Heart left ventricle (tissue), 16 donors: ENCODE measurements at regions not wholly inside any gene's neighbourhood (a gene's known extent, or its start where the extent isn't known, plus 50 kb on each side); places are given as distances from the start of the nearest gene placed in this dataset.

Source experiments
- ATAC-seq, 4 donors: fragments of 200-7000 bp; cut with Tn5 transposase; one replicate each; pipeline ENCODE4 v1.9.1; 2020 to 2022; ENCODE audit warnings: moderate library complexity in 4 of 4, mild to moderate bottlenecking in 3 of 4, moderate number of reproducible peaks in 1 of 4
- DNase-seq, 5 donors: peaks; one replicate each; pipeline ENCODE4 v3.0.0-alpha.2; 2020
- H3K27ac ChIP-seq, 12 donors: fragments of 200-600 bp; sonication (generic) in 4 of 12; one replicate each; pipeline versions ENCODE4 v1.5.0 to v1.8.0; 2016 to 2022; ENCODE audit warnings: mild to moderate bottlenecking in 2 of 12
- H3K27me3 ChIP-seq, 9 donors: fragments of 200-600 bp; sonication (generic) in 2 of 9; one replicate each; pipeline versions ENCODE4 v1.5.1 to v1.8.0; 2016 to 2022; ENCODE audit warnings: mild to moderate bottlenecking in 3 of 9
- H3K36me3 ChIP-seq, 9 donors: fragments of 200-600 bp; sonication (generic) in 2 of 9; one replicate each; pipeline versions ENCODE4 v1.5.0 to v1.8.0; 2018 to 2022; ENCODE audit warnings: mild to moderate bottlenecking in 2 of 9
- H3K4me1 ChIP-seq, 12 donors: fragments of 200-600 bp; sonication (generic) in 4 of 12; one replicate each; pipeline versions ENCODE4 v1.5.0 to v1.8.0; 2016 to 2022; ENCODE audit warnings: mild to moderate bottlenecking in 3 of 12
- H3K4me3 ChIP-seq, 12 donors: fragments of 200-600 bp; sonication (generic) in 4 of 12; one replicate each; pipeline versions ENCODE4 v1.5.0 to v1.8.0; 2017 to 2022; ENCODE audit warnings: mild to moderate bottlenecking in 9 of 12, moderate library complexity in 4 of 12
- H3K9me3 ChIP-seq, 12 donors: fragments of 200-600 bp; sonication (generic) in 4 of 12; one replicate each; pipeline versions ENCODE4 v1.5.0 to v1.8.0; 2016 to 2022; ENCODE audit warnings: mild to moderate bottlenecking in 1 of 12
- CTCF ChIP-seq, 12 donors: fragments of 200-600 bp; sonication (generic) in 4 of 12; IDR thresholded peaks; one replicate each; pipeline versions ENCODE4 v1.5.0 to v1.8.0; 2018 to 2022; ENCODE audit warnings: antibody characterized with exemption in 12 of 12, mild to moderate bottlenecking in 5 of 12
- POLR2A ChIP-seq, 2 donors: fragments of 450-650 bp; IDR thresholded peaks; one replicate each; pipeline ENCODE4 v1.6.1; 2017; ENCODE audit warnings: antibody characterized with exemption in 2 of 2, mild to moderate bottlenecking in 2 of 2, moderate library complexity in 2 of 2
- WGBS, 4 donors: extraction: QIAGEN DNeasy Blood & Tissue Kit in 2 of 4; methylation state at CpG; one replicate each; pipeline versions ENCODE4 v1.1.5 to v1.1.7; 2013 to 2018; 5-methylcytosine and 5-hydroxymethylcytosine counted together
- intact Hi-C, 10 donors: fragments of 100-400 bp; cut with DNase I; formaldehyde crosslinking; loops; one replicate each; pipeline versions ENCODE4 v1.11.1 to v1.14.2; 2022
- donor health status: ischemic (EF 13 %, LVEDD 7.1; RV severe dilation, severe dysfunction).
- donor health status: healthy with polysubstance abuse.
- donor health status: DM: no; HTN: yes; CAD: no.
- donor health status: DM: no; HTN: no; CAD: no.
- donor health status: ischemic (EF 25% LVEDD 6.9; RV normal size, moderate dysfunction).
- donor health status: ischemic (EF 25% LVEDD 5.7; RV mildly dilated, moderate dysfunction).
- donor health status: healthy.
- donor health status: DM: yes; HTN: yes; CAD: no.
- donor health status: ischemic (EF 35%, LVEDD 5.7; RV mildly dilated, moderate dysfunction).
- donor health status: nonischemic (EF 11% LVEDD 7.7; RV severe dilation, severe dysfunction).
- donor health status: DM: yes; HTN: yes; CAD: no.
- donor health status: PGD.
- donor health status: ischemic (EF 29% LVEDD 5.4; RV normal size, mild dysfunction).
- donor health status: nonischemic (EF 23%, LVEDD 6.1; RV moderate dilation, normal function).

DNA sequence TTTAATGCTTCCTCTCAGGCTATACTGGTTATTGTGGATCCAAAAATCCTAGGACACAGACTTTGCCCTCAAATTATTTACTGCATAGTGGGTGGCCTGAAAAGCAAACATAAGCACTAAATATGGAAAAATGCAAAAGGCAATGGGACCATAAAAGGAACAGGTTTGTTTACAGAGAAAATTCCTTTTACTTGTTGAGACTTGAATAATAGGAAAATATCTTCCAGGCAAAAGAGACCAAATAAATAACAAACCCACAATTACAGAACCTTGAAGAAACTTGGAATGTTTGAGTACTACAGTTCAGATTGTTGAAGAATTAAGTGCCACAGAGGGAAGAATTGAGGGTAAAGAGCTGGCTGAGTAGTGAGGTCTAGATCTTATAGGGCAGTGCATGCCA, 711.0 kb downstream of the C4orf33 start:
- Histone ChIP-seq H3K9me3 (no peaks in the 10 kb centered on the region), H3K27me3 (no peaks in the 10 kb centered on the region), H3K4me3 (no peak overlapping the region), H3K27ac (no peak overlapping the region), H3K4me1 (no peaks in the 10 kb centered on the region), H3K36me3 (no peaks in the 10 kb centered on the region)
- no peak for TF ChIP-seq CTCF (IDR thresholded peaks at IDR 0.05)
- TF ChIP-seq POLR2A (IDR thresholded peaks at IDR 0.05): no peak
- intact Hi-C loops: no loop called here
- DNase-seq (no peak), ATAC-seq (no peak)

DNA sequence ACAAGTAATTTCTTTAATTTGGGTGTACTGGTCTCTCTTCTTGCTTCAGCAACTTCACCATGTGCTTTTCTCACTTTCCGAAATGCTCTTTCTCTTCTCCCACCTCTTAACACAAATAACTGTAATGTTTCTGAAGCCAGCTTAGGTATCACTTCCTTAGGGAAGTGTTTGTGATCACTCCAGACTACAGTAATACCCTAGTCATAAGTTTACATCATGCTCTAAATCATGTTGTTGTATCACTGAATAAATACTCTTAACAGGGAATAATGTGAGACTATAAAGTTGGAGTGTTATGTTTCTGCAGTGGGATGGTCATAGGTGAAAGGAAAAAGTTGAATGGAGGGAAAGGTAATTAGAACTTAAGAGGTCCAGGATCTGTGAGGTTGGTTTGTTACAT, 712.3 kb downstream of the C4orf33 start:
- DNase-seq (no peak), ATAC-seq (no peak)
- Histone ChIP-seq H3K27ac (no peak overlapping the region), H3K4me3 (no peak overlapping the region), H3K4me1 (no peaks in the 10 kb centered on the region), H3K36me3 (no peaks in the 10 kb centered on the region), H3K27me3 (no peaks in the 10 kb centered on the region), H3K9me3 (no peaks in the 10 kb centered on the region)
- 86 to 95% (median 90%) methylated on average over 1 of the region's 1 CpG for WGBS, 4 donors
- no peak for TF ChIP-seq CTCF (IDR thresholded peaks at IDR 0.05)
- TF ChIP-seq POLR2A (IDR thresholded peaks at IDR 0.05): no peak
- intact Hi-C loops: no loop called here

- ATAC-seq: no peak
- no peak for DNase-seq
- intact Hi-C loops: no loop called here
- Histone ChIP-seq H3K27me3 (no peaks in the 10 kb centered on the region), H3K27ac (no peak overlapping the region), H3K4me1 (peaks cover 0 to 3% (median 0%) of the 10 kb centered on the region in 12 donors), H3K36me3 (no peaks in the 10 kb centered on the region), H3K9me3 (peaks cover 0 to 7% (median 0%) of the 10 kb centered on the region in 12 donors), H3K4me3 (no peak overlapping the region)
- WGBS, 4 donors: 93 to 98% (median 97%) methylated on average over 1 of the region's 1 CpG
- TF ChIP-seq POLR2A (IDR thresholded peaks at IDR 0.05) (no peak), CTCF (IDR thresholded peaks at IDR 0.05) (no peak)
Observed at GRCh38 chr4:129821073-129821472, 725.1 kb downstream of the C4orf33 start.

GRCh38 chr4:129821963-129822362, 726.0 kb downstream of the C4orf33 start:
- peaks cover 0 to 7% (median 0%) of the 10 kb centered on the region in 12 donors for H3K9me3 ChIP-seq
- intact Hi-C loops: no loop called here
- no peaks in the 10 kb centered on the region for H3K36me3 ChIP-seq
- no peaks in the 10 kb centered on the region for H3K27me3 ChIP-seq
- H3K4me1 ChIP-seq: peaks cover 0 to 3% (median 0%) of the 10 kb centered on the region in 12 donors
- DNase-seq (peak in 2 of 5 donors; percentile 5 to 9), ATAC-seq (peak in 1 of 4 donors; percentile 62)
- H3K4me3 ChIP-seq: no peak overlapping the region
- TF ChIP-seq CTCF (IDR thresholded peaks at IDR 0.05) (no peak), POLR2A (IDR thresholded peaks at IDR 0.05) (no peak)
- H3K27ac ChIP-seq: no peak overlapping the region
